GM13977 (cell line): ENCODE measurements at regions not wholly inside any gene's neighbourhood (a gene's known extent, or its start where the extent isn't known, plus 50 kb on each side); places are given as distances from the start of the nearest gene placed in this dataset.

Source experiments
- DNase-seq: peaks from one replicate; pipeline ENCODE4 v3.0.0; 2012; ENCODE audit warnings: low spot score
- in situ Hi-C: fragments of 300-500 bp; cut with MboI; formaldehyde crosslinking; loops from one replicate; pipeline ENCODE4 v1.12.0; 2022; ENCODE audit warnings: low sequenced_read_pairs, low pct_unique_long_range_greater_than_20kb, mixed read lengths, inconsistent platforms; ENCODE audit not compliant: unreplicated experiment
- TF ChIP-seq, protein P1 (sequence below): IDR thresholded peaks from 2 replicates; pipeline ENCODE4 v1.5.1; 2012; ENCODE audit warnings: mild to moderate bottlenecking, control low read depth; ENCODE audit not compliant: insufficient read depth; ENCODE audit errors: extremely low read depth, missing control alignments

DNA sequence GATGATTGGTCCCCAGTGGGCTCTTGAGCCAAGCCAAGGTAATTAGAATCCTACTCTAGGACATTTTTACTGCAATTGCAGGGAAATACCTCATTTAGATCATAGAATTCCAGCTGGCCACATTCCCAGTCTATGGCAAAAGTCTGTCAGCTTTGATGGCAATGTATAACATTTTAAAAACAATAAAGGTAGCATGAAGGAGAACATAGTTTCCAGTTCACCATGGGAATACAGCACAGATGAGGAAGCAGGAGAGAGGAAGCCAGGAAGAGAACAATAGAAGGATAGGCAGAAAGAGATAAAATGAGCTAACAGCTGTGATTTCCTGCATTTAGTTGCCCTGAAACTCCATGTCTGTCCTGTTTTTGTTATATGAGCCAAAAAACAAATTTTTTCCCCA, 897.3 kb upstream of the DDX18 start:
- no peak for DNase-seq
- in situ Hi-C loops = no loop called here
- TF ChIP-seq, protein P1, sequence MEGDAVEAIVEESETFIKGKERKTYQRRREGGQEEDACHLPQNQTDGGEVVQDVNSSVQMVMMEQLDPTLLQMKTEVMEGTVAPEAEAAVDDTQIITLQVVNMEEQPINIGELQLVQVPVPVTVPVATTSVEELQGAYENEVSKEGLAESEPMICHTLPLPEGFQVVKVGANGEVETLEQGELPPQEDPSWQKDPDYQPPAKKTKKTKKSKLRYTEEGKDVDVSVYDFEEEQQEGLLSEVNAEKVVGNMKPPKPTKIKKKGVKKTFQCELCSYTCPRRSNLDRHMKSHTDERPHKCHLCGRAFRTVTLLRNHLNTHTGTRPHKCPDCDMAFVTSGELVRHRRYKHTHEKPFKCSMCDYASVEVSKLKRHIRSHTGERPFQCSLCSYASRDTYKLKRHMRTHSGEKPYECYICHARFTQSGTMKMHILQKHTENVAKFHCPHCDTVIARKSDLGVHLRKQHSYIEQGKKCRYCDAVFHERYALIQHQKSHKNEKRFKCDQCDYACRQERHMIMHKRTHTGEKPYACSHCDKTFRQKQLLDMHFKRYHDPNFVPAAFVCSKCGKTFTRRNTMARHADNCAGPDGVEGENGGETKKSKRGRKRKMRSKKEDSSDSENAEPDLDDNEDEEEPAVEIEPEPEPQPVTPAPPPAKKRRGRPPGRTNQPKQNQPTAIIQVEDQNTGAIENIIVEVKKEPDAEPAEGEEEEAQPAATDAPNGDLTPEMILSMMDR = no peak

DNA sequence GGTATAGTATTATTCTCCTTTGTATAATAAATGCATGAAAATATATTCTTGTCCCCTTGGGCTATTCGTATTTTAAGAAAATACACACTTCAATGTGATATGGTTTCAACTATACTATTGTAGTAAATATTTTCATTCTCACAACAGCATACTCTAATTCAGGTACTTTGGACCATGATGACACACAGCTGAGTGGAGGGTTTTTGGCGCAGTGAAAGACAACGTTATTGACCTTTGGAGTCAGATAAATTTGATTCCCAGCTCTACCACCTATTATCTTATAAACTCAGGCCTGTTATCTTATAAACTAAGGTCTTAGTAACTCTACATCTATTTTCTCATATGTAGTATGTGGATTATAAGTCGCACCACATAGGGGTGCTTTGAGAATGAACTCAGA, 895.9 kb upstream of the DDX18 start:
- DNase-seq = no peak
- in situ Hi-C loops = no loop called here
- TF ChIP-seq, protein P1 = no peak

DNA sequence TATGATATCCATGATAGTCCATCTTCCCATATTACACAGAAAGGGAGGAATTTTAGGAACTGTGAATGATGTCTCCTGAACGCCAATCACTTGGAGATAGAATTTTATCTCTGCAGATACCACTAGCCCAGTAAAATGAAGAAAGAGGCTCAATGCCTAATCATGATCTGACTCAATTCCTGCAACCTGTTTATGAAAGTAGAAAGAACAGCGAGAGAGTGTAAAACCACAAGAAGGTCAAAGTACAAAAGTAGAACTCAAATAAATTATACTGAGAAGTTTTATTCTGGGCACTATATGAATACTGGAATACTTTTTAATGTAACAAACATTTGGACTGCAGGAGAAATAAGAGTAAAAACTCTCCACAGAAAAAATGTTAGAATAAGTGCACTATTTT, 892.1 kb upstream of the DDX18 start:
- TF ChIP-seq, protein P1 = no peak
- in situ Hi-C loops = no loop called here
- no peak for DNase-seq

DNA sequence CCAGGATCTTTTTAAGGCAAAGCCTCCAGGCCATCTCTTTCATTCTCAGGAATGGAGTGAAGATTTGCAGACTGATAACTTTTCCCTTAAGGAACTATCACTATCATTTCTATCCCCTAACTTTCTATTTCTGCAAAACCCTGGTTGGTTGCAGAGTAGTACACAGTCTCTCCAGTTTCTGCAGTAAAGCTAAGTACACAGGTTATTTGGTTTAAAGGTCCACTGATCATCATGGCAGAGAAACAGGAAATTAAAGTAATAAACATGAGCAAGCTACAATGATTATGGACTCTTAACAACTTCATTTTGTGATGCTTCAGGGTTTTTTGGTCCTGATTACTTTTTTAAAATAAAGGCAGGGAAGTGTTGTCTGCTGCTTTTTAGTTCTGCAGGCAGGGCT, 890.0 kb upstream of the DDX18 start:
- TF ChIP-seq, protein P1 = no peak
- in situ Hi-C loops = no loop called here

DNA sequence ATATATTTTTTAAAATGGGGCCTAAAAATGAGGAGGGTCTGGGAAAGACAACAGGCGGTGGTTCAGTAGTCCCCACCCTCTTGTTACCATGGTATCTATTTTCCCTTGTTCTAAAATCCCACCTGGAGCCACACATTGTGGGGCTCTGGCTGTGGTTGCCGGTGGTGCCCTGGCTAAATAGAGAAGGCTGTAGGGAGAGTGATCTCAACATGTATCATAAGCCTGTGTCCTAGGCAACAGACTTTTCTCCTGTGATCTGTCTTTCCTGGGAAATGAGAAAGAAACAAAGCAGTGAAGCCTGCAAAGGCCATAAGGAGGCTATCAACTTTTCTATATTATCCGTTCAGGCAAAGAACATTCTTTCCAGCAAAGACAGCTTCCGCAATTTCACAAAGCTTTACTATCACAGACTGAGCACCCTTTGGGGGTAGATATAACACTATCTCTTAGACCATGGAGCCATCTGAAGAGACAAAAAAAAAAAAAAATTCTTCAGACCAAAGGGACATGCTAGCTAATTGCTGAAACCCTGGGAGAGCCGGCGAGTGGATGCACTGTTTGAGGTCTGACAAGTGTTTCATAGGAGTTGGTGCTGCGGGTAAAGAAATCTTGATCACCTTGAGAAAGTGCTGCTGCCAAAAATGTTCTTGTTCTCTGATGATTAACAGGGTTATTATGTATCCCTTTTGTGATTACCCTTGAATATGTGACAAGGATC, 879.2 kb upstream of the DDX18 start:
- no peak for DNase-seq
- TF ChIP-seq, protein P1 = no peak
- in situ Hi-C loops = no loop called here

More for the DNA sequence above, 890.0 kb upstream of the DDX18 start:
- no peak for DNase-seq

DNA sequence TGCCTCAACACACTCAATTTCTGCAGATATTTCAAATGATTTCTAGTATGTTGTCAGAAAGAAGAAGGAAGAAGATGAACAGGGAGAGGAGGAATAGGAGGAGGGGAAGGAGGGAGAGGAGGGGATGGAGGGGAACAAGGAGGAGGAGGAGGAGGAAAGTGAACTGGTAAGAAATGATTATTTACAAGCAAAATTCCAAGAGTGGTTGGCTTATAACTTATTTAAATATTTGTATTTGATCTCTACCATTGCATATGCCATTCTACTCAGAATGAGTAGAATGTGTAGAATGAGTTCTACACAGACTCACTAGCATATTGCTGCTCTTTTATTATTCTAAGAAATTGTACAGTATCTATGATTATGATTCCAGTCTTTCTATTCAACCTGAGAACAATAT, 866.2 kb upstream of the DDX18 start:
- TF ChIP-seq, protein P1 = no peak
- in situ Hi-C loops = no loop called here
- no peak for DNase-seq
